HG02870 (cell line): ENCODE measurements at regions not wholly inside any gene's neighbourhood (a gene's known extent, or its start where the extent isn't known, plus 50 kb on each side); places are given as distances from the start of the nearest gene placed in this dataset.

Source experiments
- ATAC-seq: cut with Tn5 transposase; IDR thresholded peaks from one replicate; pipeline ENCODE4 v1.9.1; 2021; ENCODE audit warnings: mild to moderate bottlenecking, moderate library complexity; ENCODE audit not compliant: unreplicated experiment

DNA sequence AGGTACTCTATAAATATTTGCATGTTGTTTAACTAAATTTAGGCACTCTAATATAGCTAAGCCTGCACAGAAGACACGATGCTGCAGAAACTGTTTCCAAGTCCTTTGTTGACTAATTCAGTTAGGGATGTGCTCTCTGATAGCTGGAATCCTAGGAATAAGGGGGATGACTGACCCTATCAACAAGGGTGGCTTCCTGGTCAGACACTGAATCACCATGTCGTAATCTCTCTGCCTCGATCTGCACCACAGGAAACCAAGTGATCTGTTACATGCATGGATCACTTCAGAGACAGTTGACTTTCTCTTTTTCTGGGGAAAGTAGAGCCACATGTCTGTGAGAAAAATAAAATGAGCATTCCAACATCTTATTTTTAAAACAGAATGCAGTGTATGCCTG lies 169.1 kb downstream of the GUCY2F start:
- no peak for ATAC-seq

DNA sequence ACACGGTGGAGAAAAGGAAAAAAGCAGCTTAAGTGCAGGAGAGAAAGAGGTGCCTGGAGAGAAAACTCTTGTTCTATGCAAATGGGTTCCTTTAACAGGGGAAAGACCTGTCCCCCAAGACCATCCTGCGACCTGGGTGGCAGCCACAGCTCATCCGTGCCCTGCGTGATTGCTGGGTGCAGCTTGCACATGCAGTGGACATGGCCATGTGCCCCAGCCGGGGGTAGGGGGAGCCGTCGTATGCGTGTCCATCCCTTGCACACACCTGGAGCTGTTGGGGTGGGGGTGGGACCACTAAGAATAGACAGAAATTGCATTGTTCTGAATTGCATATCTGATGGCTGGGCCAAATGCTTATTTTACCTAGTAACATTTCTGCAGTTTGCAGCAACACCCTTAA lies 171.9 kb downstream of the GUCY2F start:
- ATAC-seq = no peak

DNA sequence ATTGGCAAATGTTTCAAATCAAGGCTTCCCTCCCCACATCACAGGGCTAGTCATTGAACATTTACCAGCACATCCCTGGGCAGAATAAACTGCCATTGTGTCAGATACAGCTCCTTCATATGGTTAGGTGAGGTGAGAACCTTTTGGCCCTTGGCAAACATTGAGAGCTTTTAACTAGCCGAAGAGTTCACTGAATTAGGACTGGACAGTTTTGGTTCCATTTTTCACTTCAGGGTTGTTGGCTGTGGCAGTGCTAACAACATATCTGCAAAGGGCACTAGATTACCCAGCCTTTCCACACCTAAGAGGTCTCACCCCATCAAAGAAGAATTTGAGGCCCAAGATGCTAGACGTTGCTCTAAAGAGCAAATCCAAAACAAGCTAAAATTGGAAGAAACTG lies 180.7 kb downstream of the GUCY2F start:
- ATAC-seq = no peak

DNA sequence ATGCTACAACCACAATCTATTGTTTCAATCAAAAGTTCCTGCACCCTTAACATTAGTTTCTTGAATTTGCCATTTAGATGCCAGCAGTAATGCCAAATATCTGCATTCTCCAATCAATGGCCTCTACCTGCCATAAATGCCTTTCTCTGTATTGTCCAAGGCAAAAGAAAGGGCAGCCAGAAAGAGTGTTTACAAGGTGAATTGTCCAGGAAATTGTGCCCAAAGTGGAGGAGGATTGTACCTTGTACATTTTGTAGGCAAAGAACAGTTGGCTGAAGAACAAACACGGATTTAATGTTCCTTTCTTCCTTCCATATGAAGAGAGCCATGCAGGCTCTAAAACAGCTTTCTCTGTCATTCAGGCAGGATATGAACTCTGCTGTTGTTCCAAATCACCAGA lies 181.5 kb downstream of the GUCY2F start:
- ATAC-seq = no peak

- no peak for ATAC-seq
Measured at GRCh38 chrX:109299091-109299490, 182.8 kb downstream of the GUCY2F start.

GRCh38 chrX:109294097-109294814 lies 187.6 kb downstream of the GUCY2F start:
- ATAC-seq = no peak

DNA sequence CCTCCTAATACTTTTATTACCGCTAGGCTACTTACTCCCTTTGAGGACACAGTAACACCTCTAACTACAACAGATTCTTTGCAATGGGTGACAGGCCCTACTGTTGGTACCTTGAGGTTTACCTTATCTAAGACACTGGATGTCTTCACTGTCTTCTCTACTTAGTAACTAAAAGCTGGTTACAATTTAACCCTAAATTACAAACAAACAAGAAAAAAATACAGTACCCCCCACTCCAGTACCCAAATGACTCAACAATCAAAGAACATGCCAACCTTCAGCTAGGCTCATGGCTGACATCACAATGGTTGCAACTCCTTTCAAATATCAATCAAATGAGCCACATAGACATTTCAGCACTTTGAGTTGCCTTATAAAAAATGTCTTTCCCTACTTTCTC lies 198.0 kb downstream of the GUCY2F start:
- ATAC-seq = no peak

DNA sequence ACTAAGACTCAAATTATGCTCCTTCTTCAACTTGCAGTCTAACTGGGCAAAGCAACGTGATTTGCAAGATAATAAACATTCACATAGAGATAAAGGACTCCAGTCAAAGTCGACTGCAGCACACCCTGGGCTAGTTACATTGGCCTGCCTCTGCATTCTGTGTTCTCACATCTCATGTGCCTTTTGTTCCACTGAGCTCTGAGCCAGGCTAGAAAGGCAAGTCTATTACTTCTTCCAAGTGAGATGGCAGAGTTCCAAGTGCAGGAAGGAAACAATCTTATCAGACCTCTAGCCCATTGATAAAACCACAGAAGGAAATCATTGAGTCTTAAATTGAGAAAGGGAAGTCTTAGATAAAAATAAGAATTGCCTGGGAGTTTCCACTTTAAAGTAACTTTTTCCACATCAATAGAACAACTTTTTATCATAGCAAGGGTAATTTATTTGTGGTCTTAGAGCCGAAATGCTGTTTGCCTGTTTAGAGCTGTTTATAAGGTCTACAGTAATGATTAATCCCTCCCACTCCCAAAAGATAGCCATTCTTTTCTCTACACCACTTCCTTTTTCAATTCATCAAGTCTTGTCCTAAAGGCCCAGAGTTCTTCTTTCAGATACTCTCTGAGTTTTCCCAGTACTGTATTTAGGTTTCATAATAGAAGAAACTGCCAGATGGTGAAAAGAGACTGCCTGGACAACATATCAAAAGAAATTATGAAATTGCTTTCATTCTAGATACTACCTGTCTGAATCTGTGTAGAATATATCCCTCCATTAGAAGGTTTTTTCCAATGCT lies 200.2 kb downstream of the GUCY2F start:
- peak; percentile 76 for ATAC-seq

DNA sequence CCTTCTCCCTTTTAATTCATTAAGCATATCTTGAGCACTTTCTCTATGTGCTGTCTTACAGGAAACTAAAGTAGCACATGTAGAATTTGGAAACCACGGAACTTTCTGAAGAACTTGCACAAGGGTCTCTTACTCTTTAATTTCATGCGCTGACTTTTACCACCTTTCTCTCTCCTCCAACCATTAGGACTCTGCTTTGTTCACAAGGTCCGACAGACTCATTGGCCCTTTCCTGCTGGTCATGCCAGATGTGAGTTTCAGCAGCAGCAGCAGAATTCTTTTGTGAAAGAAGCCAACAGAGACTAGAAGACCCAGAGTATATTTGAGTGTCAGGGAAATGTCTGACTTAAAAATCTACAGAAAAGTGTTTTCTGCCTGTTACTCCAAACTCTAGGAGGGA lies 207.1 kb downstream of the GUCY2F start:
- ATAC-seq = peak; percentile 21

DNA sequence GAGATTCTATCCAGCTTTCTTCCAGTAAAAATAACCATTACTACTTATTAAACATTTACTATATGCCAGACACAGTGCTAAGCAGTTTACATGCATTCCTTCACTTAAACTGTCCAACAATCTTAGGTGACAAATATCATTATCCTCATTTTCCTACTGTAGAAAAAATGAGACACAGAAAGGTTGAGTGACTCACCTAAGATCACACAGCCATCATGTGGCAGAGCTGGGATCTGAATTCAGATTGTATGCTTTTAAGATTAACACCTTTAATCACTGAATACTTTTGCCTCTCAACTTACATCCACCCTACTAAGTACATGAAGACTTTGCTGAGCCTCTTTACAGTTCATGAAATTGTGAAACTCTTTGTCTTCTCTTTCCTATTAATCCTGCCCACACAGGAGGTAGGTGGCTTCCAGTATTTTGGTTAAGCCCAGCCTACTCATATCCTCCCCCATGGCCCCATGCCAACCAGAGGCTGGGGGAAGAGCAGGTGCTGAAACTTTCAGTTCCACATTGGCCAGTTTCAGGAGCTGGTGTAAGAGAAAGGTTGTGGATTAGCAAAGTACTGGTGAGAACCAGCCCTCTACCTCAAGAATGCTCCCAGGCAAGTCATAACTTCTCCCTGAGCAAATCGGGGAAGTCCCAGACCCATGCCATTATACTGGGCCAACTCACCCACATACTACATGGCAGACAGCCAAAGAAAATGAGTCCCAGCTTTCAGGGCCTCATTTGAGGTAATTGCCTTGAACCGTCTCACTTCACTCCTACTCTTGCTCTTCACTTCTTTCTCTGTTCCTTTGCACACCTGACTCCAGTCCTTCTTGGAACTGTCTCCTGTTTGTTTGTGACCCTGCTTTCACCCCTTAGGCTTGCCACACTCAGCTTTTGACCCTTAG lies 211.1 kb downstream of the GUCY2F start:
- peak; percentile 87 for ATAC-seq

GRCh38 chrX:109268340-109268739 lies 213.5 kb downstream of the GUCY2F start:
- ATAC-seq = no peak

GRCh38 chrX:109266034-109266433 lies 215.9 kb downstream of the GUCY2F start:
- no peak for ATAC-seq

DNA sequence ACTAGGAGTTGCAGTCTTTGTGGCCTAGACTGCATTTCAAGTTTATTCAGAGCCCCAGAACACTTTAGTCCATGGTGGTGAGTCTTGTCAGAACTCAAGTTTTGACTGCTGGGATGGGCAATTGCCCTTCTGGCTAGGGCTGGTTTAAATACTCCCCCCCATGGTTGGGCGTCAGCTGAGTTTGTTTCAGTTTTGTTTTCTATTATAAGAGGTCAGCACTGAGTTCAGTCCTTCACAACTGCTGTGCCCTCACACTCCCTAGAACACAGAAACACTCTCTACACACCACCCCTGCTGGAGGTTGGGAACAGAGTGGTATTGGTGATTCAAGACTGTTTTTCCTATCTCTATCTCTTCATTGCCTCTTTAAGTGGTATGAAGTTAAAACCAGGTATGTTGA lies 217.0 kb downstream of the GUCY2F start:
- peak; percentile 56 for ATAC-seq

- ATAC-seq = no peak
Measured at GRCh38 chrX:109261279-109261678, 220.6 kb downstream of the GUCY2F start.

GRCh38 chrX:109252789-109253188 lies 229.1 kb downstream of the GUCY2F start:
- ATAC-seq = no peak

GRCh38 chrX:109218761-109219160 lies 263.1 kb downstream of the GUCY2F start:
- ATAC-seq = no peak

GRCh38 chrX:109199726-109200125 lies 282.2 kb downstream of the GUCY2F start:
- no peak for ATAC-seq

DNA sequence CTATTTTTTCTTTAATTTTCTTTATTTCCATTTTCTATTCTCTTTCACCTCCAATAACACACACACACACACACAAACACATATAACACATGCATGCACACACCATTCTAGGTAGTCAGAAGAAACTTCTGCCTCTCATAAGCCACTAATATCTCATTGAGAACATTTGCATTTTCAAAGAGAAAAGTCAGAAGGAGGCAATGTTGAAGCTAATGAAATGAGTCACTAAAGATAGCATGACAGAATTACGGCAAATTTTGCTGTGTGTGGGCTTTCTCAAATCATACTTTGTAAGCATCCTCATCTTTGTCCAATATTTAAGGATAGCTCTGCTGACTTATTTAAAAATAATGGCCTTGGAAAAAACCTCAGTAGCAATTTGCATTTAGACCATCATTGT lies 291.3 kb downstream of the GUCY2F start:
- ATAC-seq = peak; percentile 60

DNA sequence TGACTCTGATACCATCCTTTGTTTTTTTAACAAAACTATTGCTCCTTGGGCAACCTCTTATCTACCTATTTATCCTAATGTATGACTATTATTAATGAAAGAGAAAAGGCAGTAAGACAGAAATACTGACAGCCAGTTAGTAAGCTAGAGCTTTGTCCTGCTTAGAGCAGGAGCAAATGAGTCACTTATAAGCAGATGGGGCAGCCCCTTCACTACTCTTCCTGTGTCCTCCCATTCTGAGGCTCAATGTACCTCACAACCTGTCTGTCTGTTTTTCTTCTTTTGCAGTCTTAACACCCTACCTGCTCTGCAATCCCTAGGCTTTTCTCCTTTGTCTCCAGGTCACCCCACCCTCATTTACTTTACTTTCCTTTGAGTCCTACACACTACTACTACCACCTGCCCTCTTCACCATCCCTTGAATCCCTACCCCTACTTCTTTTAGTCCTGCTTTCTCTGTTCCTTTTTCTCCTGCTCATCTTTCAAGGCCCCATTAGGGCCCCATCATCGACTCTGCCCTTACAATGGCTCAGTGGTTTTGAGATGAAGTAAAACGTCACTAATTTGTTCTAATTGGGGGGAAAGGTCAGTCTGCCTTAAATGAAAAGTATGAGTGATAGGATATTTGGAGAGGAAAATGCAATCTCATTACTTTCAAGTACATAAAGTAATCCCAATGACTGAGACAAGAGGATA lies 294.3 kb downstream of the GUCY2F start:
- ATAC-seq = peak; percentile 70

- no peak for ATAC-seq
Measured at GRCh38 chrX:109186939-109187338, 294.9 kb downstream of the GUCY2F start.
